Skeletal muscle tissue (tissue), 3 donors: ENCODE measurements at regions not wholly inside any gene's neighbourhood (a gene's known extent, or its start where the extent isn't known, plus 50 kb on each side); places are given as distances from the start of the nearest gene placed in this dataset.

Source experiments
- H3K27ac ChIP-seq: one replicate; pipeline ENCODE4 v1.7.0; 2013; ENCODE audit warnings: mild to moderate bottlenecking, low read depth, low read length, inconsistent platforms
- H3K27me3 ChIP-seq, 3 donors: one replicate each; pipeline ENCODE4 v1.7.0; 2013; ENCODE audit warnings: low read length in 3 of 3; ENCODE audit not compliant: control insufficient read depth in 3 of 3, insufficient read depth in 3 of 3
- H3K36me3 ChIP-seq, 3 donors: one replicate each; pipeline ENCODE4 v1.7.0; 2013; ENCODE audit warnings: low read length in 3 of 3; ENCODE audit not compliant: control insufficient read depth in 3 of 3, insufficient read depth in 3 of 3
- H3K4me1 ChIP-seq, 3 donors: one replicate each; pipeline ENCODE4 v1.7.0; 2013; ENCODE audit warnings: low read length in 3 of 3, mild to moderate bottlenecking in 3 of 3; ENCODE audit not compliant: control insufficient read depth in 3 of 3, insufficient read depth in 3 of 3
- H3K4me3 ChIP-seq, 3 donors: one replicate each; pipeline ENCODE4 v1.7.0; 2013; ENCODE audit warnings: low read length in 3 of 3
- H3K9ac ChIP-seq, 3 donors: one replicate each; pipeline ENCODE4 v1.7.0; 2013; ENCODE audit warnings: low read length in 3 of 3, mild to moderate bottlenecking in 3 of 3, moderate library complexity in 2 of 3, low read depth in 1 of 3
- H3K9me3 ChIP-seq, 3 donors: one replicate each; pipeline ENCODE4 v1.7.0; 2013; ENCODE audit warnings: low read length in 3 of 3; ENCODE audit not compliant: control insufficient read depth in 3 of 3
- donor health status: Osteomylitis.

DNA sequence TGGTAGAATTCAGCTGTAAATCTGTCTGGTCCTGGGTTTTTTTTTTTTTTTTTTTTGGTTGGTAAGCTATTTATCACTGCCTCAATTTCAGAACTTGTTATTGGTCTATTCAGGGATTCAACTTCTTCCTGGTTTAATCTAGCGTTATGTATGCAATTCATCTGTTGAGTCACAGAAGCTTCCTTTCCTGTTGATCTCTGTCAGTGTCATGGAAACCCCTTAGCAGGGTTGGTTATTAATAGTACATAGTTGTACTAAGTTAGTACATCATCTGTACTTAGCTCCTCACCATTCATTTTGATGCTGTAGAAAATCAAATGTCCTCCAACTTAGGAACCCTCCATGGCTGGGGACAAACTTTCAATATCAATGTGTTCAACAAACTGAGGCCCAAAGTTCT, 51.0 kb upstream of the BARHL2 start:
- Histone ChIP-seq H3K4me1 (no peaks in the 10 kb centered on the region), H3K36me3 (no peaks in the 10 kb centered on the region), H3K27me3 (peaks cover 0 to 8% (median 6%) of the 10 kb centered on the region in 3 donors), H3K27ac (no peak overlapping the region), H3K9me3 (no peaks in the 10 kb centered on the region), H3K4me3 (no peak overlapping the region), H3K9ac (no peak overlapping the region)
